ENCODE measurements at regions not wholly inside any gene's neighbourhood (a gene's known extent, or its start where the extent isn't known, plus 50 kb on each side); places are given as distances from the start of the nearest gene placed in this dataset.

DNA sequence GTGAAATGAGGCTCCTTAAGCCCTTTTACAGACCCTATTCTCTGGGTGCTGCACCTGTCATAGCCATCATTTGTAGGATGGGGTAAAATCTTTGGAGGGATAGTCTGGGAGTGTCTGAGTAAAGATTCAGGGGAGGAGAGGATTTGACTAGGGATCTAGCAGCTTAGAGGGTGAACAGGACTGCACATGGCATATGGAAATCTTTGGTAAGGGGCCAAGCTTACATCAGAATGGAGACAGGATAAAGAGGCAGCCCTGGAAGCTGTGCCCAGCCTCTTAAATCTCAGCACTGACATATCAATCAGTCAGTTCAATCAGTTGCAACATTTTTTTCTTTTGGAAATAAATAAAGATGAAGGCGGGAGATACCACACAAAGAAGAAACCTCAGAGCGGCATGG lies 301.8 kb upstream of the CADM1 start:
- H3K27me3 ChIP-seq (ENCODE audit: control insufficient read depth, insufficient read depth, low read length), result no peaks in the 10 kb centered on the region
- H3K4me3 ChIP-seq (ENCODE audit: low read length in 3 of 3), result no peak overlapping the region
- peaks cover 0 to 16% (median 2%) of the 10 kb centered on the region in 3 donors for H3K9me3 ChIP-seq (ENCODE audit: control insufficient read depth in 2 of 3, insufficient read depth in 1 of 3, low read length in 3 of 3)
- H3K27ac ChIP-seq (ENCODE audit: low read depth in 2 of 2, low read length in 2 of 2), result no peak overlapping the region
- DNase-seq (no peak), FAIRE-seq (no peak)
- TF ChIP-seq, protein P1, sequence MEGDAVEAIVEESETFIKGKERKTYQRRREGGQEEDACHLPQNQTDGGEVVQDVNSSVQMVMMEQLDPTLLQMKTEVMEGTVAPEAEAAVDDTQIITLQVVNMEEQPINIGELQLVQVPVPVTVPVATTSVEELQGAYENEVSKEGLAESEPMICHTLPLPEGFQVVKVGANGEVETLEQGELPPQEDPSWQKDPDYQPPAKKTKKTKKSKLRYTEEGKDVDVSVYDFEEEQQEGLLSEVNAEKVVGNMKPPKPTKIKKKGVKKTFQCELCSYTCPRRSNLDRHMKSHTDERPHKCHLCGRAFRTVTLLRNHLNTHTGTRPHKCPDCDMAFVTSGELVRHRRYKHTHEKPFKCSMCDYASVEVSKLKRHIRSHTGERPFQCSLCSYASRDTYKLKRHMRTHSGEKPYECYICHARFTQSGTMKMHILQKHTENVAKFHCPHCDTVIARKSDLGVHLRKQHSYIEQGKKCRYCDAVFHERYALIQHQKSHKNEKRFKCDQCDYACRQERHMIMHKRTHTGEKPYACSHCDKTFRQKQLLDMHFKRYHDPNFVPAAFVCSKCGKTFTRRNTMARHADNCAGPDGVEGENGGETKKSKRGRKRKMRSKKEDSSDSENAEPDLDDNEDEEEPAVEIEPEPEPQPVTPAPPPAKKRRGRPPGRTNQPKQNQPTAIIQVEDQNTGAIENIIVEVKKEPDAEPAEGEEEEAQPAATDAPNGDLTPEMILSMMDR (IDR thresholded peaks at IDR 0.05; ENCODE audit: borderline replicate concordance, extremely low read depth, insufficient read depth), result no peak
- intact Hi-C loops (cut with DNase I), result no loop called here
- H3K9ac ChIP-seq (ENCODE audit: low read length in 3 of 3), result no peak overlapping the region
- H3K4me1 ChIP-seq (ENCODE audit: control insufficient read depth in 2 of 3, insufficient read depth in 2 of 3, low read depth in 1 of 3, low read length in 3 of 3), result no peaks in the 10 kb centered on the region
- no peaks in the 10 kb centered on the region for H3K36me3 ChIP-seq (ENCODE audit: control insufficient read depth in 2 of 3, insufficient read depth in 3 of 3, low read length in 3 of 3)

DNA sequence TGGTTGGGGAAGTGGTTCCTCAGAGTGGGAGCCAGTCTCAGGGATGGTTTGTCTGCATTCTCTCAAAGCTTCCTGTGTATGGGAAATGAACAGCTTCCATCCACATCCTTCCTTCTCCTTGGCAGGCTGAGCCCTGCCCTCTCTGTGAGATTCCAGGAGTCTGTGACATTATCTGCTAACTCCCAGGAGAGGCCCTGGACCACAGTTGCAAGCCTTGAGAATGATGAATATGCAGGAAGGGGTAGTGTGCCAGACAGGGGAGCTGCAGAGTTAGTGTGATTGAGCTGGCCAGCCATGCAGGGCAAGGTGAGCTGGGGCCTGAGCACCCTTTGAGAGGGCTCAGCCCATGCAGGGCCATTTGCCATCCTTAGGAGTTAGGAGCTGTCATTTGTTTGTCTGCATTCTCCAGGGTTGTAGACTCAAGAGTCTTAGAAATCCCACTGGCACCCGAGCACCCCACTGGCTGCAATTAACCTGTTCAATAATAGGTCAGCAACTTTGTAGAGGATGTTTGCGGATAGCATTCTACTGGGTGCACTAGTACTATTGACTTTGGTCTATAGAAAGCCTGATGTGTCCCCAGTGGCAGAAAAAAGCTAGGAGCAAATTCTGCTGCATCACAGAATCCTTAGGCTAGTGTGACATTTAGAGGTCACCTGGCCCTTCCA lies 299.0 kb upstream of the CADM1 start:
- FAIRE-seq, result no peak
- Histone ChIP-seq H3K27me3 (ENCODE audit: control insufficient read depth, insufficient read depth, low read length) (no peaks in the 10 kb centered on the region), H3K4me3 (ENCODE audit: low read length in 3 of 3) (no peak overlapping the region), H3K36me3 (ENCODE audit: control insufficient read depth in 2 of 3, insufficient read depth in 3 of 3, low read length in 3 of 3) (no peaks in the 10 kb centered on the region), H3K9me3 (ENCODE audit: control insufficient read depth in 2 of 3, insufficient read depth in 1 of 3, low read length in 3 of 3) (peaks cover 0 to under 1% (median 0%) of the 10 kb centered on the region in 3 donors), H3K27ac (ENCODE audit: low read depth in 2 of 2, low read length in 2 of 2) (no peak overlapping the region), H3K4me1 (ENCODE audit: control insufficient read depth in 2 of 3, insufficient read depth in 2 of 3, low read depth in 1 of 3, low read length in 3 of 3) (no peaks in the 10 kb centered on the region), H3K9ac (ENCODE audit: low read length in 3 of 3) (no peak overlapping the region)
- DNase-seq, result no peak
- TF ChIP-seq, protein P1 (IDR thresholded peaks at IDR 0.05; ENCODE audit: borderline replicate concordance, extremely low read depth, insufficient read depth), result no peak
- intact Hi-C loops (cut with DNase I), result no loop called here

DNA sequence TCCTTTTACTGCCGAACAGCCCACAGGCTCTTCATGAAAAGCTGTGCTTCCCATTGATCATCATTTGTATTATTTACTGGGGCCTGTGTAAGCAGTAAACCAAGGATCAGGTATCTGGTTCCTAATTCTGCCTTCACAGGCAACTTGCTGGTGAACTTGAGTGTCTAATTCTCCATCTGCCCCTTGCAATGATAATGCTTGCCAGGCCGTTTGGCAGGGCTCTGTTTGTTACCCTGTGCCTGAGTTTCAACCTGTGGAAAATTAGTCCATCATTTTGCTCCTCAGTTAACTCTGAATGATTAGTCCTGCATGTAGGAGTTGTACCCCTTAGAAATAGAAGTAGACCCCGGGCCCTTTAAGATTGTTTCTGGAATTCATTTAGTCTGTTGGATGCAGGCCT lies 298.4 kb upstream of the CADM1 start:
- no peaks in the 10 kb centered on the region for H3K9me3 ChIP-seq (ENCODE audit: control insufficient read depth in 2 of 3, insufficient read depth in 1 of 3, low read length in 3 of 3)
- DNase-seq (no peak), FAIRE-seq (no peak)
- no peaks in the 10 kb centered on the region for H3K4me1 ChIP-seq (ENCODE audit: control insufficient read depth in 2 of 3, insufficient read depth in 2 of 3, low read depth in 1 of 3, low read length in 3 of 3)
- no peak overlapping the region for H3K27ac ChIP-seq (ENCODE audit: low read depth in 2 of 2, low read length in 2 of 2)
- TF ChIP-seq, protein P1 (IDR thresholded peaks at IDR 0.05; ENCODE audit: borderline replicate concordance, extremely low read depth, insufficient read depth), result no peak
- intact Hi-C loops (cut with DNase I), result no loop called here
- no peaks in the 10 kb centered on the region for H3K27me3 ChIP-seq (ENCODE audit: control insufficient read depth, insufficient read depth, low read length)
- H3K4me3 ChIP-seq (ENCODE audit: low read length in 3 of 3), result no peak overlapping the region
- H3K36me3 ChIP-seq (ENCODE audit: control insufficient read depth in 2 of 3, insufficient read depth in 3 of 3, low read length in 3 of 3), result no peaks in the 10 kb centered on the region
- H3K9ac ChIP-seq (ENCODE audit: low read length in 3 of 3), result no peak overlapping the region

DNA sequence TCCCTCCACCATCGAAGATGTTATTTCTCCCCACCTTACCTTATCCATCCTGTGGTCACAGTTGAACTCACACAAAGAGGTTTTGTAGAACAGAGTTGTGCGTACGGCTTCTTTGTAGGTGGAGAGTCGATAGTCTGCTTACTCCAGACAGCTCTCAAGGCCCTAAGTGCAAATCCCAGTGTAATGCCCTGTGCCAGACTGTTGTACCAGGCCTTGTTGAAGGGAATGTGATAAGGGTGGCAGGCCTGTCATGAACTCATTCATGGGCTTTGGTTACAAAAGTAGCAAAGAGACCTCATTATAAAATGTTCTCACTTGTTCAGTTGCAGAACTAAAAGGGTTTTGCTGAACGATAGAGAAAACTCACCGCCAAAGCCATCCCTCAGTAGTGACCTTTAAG lies 288.7 kb upstream of the CADM1 start:
- no peak for FAIRE-seq
- no peaks in the 10 kb centered on the region for H3K36me3 ChIP-seq (ENCODE audit: control insufficient read depth in 2 of 3, insufficient read depth in 3 of 3, low read length in 3 of 3)
- no peaks in the 10 kb centered on the region for H3K9me3 ChIP-seq (ENCODE audit: control insufficient read depth in 2 of 3, insufficient read depth in 1 of 3, low read length in 3 of 3)
- H3K27ac ChIP-seq (ENCODE audit: low read depth in 2 of 2, low read length in 2 of 2), result no peak overlapping the region
- H3K4me3 ChIP-seq (ENCODE audit: low read length in 3 of 3), result no peak overlapping the region
- no peaks in the 10 kb centered on the region for H3K4me1 ChIP-seq (ENCODE audit: control insufficient read depth in 2 of 3, insufficient read depth in 2 of 3, low read depth in 1 of 3, low read length in 3 of 3)
- no peaks in the 10 kb centered on the region for H3K27me3 ChIP-seq (ENCODE audit: control insufficient read depth, insufficient read depth, low read length)
- TF ChIP-seq, protein P1 (IDR thresholded peaks at IDR 0.05; ENCODE audit: borderline replicate concordance, extremely low read depth, insufficient read depth), result no peak
- intact Hi-C loops (cut with DNase I), result no loop called here
- no peak for DNase-seq
- no peak overlapping the region for H3K9ac ChIP-seq (ENCODE audit: low read length in 3 of 3)
